GM12875 (cell line): ENCODE measurements at regions not wholly inside any gene's neighbourhood (a gene's known extent, or its start where the extent isn't known, plus 50 kb on each side); places are given as distances from the start of the nearest gene placed in this dataset.

ENCODE experiments used
- H3K4me3 ChIP-seq: one replicate; pipeline ENCODE4 v1.5.1; 2011; ENCODE audit warnings: low read depth, low read length, control low read depth
- TF ChIP-seq, protein P1 (sequence below): IDR thresholded peaks from 2 replicates; pipeline ENCODE4 v1.5.1; 2011; ENCODE audit warnings: low read depth, mild to moderate bottlenecking, control low read depth, inconsistent platforms, low read length, moderate library complexity, borderline replicate concordance; ENCODE audit not compliant: insufficient read depth

DNA sequence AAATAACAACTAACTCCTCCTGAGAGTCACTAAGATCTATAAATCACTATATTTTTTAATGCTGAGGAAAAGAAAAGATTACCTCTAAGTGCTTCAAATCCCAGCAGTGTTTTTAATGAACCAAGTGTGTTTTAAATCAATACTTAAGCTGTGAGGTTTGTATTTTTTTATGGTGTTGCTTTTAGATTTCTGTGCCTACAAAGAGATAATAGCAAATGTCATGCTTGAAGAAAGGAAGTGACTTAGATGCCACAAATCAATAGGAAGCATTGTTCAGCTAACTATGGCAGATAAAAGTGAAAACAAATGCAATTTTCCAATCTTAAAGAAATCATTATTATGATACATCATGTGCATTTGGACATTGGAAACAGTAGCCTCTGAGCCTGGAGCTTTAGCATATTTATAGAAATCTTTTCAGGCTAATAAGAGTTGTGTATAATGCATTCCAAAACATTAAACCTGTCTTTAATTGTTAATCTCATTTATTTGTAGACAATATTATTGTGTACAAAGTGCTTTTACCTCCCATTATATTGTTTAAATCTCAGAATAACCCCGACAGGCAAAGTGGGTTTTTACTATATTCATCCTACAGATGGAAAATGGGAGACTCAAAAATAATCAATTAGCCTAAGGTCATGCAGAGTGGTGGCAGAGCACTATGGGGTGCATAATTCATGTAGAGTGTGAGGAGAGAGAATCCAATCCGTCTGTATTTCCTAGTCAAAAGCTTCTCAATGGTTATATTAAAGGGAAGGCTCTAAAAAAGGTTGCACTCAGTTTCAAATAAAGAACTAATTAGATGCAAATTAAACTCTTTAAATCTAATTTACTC, 486.2 kb downstream of the NAV3 start:
- no peak overlapping the region for H3K4me3 ChIP-seq
- TF ChIP-seq, protein P1, sequence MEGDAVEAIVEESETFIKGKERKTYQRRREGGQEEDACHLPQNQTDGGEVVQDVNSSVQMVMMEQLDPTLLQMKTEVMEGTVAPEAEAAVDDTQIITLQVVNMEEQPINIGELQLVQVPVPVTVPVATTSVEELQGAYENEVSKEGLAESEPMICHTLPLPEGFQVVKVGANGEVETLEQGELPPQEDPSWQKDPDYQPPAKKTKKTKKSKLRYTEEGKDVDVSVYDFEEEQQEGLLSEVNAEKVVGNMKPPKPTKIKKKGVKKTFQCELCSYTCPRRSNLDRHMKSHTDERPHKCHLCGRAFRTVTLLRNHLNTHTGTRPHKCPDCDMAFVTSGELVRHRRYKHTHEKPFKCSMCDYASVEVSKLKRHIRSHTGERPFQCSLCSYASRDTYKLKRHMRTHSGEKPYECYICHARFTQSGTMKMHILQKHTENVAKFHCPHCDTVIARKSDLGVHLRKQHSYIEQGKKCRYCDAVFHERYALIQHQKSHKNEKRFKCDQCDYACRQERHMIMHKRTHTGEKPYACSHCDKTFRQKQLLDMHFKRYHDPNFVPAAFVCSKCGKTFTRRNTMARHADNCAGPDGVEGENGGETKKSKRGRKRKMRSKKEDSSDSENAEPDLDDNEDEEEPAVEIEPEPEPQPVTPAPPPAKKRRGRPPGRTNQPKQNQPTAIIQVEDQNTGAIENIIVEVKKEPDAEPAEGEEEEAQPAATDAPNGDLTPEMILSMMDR, result no peak

DNA sequence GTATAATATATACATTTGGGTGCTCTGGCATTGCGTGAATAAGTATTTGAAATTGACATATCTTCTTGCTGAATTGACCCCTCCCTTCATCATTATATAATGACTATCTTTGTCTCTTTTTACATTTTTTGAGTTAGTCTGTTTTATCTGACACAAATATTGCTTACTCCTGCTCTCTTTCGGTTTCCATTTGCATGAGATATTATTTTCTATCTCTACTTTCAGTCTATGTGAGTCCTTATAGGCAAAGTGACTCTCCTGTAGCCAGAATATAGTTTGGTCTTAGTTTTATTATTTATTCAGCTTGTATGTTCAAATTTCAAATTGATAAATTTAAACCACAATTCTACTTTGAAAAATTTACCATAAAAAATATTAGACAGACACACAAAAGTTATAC, 491.0 kb downstream of the NAV3 start:
- H3K4me3 ChIP-seq, result no peak overlapping the region
- TF ChIP-seq, protein P1, result no peak

DNA sequence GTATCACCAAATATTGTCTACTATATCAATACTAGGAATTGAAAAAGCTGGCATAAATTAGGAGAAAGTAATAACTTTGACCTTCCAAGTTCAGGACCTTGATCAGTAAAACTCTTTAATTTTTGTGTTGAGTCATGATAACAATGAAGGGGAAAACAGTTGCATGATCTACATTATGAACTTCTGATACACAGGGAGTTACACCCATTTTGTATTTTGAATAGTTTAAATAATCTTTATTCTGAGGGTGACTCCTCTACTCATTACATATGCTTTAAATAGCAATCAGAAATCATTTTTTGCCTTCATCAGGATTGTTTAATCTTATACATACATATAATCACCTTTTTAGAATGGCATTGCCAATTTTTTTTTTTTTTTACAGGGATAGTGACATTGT, 492.5 kb downstream of the NAV3 start:
- H3K4me3 ChIP-seq, result no peak overlapping the region
- TF ChIP-seq, protein P1, result no peak

DNA sequence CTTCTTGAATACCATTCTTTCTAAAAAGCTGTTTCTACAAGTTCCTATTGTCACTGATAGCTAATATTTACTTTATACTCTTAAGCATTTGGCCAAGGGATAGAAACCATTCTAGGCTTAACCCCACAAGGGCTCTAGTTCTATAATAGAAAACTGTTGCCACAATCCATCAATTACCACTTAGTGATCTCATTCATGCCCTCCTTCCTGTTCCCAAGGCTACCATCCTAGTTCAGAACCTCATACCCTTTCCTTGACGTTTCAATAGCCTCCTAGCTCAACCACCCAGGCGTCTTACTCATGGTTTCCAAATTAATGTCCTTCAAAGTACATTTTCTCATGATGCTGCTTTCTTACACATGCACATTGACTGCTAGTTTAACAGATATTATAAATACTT, 493.5 kb downstream of the NAV3 start:
- TF ChIP-seq, protein P1, result no peak
- H3K4me3 ChIP-seq, result no peak overlapping the region

DNA sequence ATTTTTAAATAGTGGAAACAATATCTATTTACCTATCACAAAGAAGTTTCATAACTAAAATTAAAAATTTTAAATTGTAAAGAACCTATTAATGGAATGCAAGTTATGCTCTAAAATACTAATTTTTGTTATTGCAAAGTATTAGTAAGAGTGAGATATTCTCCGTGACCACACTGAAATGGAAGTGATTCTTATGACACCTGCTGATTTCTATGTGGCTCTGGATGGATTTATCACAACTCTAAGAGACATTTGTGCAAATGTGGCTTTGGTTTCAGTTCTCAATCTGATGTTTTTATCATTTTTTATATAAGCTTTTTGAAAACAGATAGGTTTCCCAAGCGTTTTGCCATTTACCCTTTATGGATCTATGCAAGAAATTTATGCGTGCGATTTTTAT, 497.8 kb downstream of the NAV3 start:
- H3K4me3 ChIP-seq, result no peak overlapping the region
- TF ChIP-seq, protein P1, result no peak

DNA sequence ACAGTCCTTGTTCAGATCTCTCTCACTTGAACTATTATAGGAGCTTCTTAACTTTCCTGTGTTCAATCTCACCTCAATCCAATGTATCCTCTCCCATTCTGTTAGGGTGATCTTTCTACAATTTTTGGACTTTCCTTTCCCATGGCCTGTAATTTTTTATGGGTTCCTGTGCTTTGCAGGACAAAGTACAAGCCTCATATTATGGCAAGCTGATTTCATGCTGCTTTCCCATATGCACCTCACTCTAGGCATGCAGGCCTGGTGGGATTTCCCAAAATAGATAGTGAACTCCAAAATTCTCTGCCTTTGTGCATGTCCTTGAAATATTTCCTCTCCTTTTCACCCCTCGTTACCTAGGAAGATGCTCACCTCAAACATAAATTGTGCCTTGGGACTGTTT, 499.4 kb downstream of the NAV3 start:
- H3K4me3 ChIP-seq, result no peak overlapping the region
- TF ChIP-seq, protein P1, result no peak

DNA sequence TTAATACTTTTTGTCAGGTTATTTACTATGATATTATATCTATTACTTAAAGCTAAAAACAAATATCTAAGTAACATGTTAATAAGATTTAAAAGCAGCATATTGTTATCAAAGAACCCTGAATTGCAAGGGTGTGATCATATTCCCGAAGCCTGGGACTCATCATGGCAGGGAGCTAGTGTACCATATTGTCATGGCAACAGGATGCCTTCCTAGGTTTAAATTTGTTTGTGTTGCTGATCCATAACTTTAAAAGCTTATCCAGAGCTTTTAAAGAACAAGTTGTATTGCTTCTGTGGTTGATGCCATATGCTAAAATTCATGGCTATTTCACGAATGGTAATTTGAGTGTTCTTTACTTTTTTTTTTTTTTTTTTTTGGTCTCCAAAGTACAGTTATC, 500.5 kb downstream of the NAV3 start:
- H3K4me3 ChIP-seq, result no peak overlapping the region
- TF ChIP-seq, protein P1, result no peak
